HAP-1 (cell line): ENCODE measurements at regions not wholly inside any gene's neighbourhood (a gene's known extent, or its start where the extent isn't known, plus 50 kb on each side); places are given as distances from the start of the nearest gene placed in this dataset.
A peak's percentile ranks its signal among the peaks of the same experiment; 100 is the strongest.

Experiments used
- DNase-seq, 2 experiments: peaks; one replicate each; pipeline ENCODE4 v3.0.0-alpha.2; 2016 to 2020; ENCODE audit warnings: low spot score in 2 of 2
- H3K27me3 ChIP-seq: fragments of 250-450 bp; sonication (Bioruptor Pico); 2 replicates; pipeline ENCODE4 v1.5.1; 2020; ENCODE audit warnings: low read depth, mild to moderate bottlenecking, moderate library complexity
- H3K36me3 ChIP-seq: fragments of 250-450 bp; sonication (Bioruptor Pico); replicated peaks from 2 replicates; pipeline ENCODE4 v1.5.1; 2020; ENCODE audit warnings: mild to moderate bottlenecking
- H3K4me1 ChIP-seq: fragments of 250-450 bp; sonication (Bioruptor Pico); 2 replicates; pipeline ENCODE4 v1.5.1; 2020; ENCODE audit warnings: mild to moderate bottlenecking
- H3K4me3 ChIP-seq: fragments of 250-450 bp; sonication (Bioruptor Pico); 2 replicates; pipeline ENCODE4 v1.5.1; 2020; ENCODE audit warnings: mild to moderate bottlenecking, moderate library complexity
- H3K9me3 ChIP-seq: fragments of 250-450 bp; sonication (Bioruptor Pico); 2 replicates; pipeline ENCODE4 v1.5.1; 2020; ENCODE audit warnings: mild to moderate bottlenecking, moderate library complexity
- in situ Hi-C: fragments of 300-500 bp; cut with MboI; formaldehyde crosslinking; loops from 3 replicates; pipeline ENCODE4 v1.14.3; 2020; ENCODE audit warnings: low sequenced_read_pairs, inconsistent platforms, mixed read lengths

- no peaks in the 10 kb centered on the region for H3K9me3 ChIP-seq
- no peak overlapping the region for H3K4me3 ChIP-seq
- in situ Hi-C loops = no loop called here
- no peaks in the 10 kb centered on the region for H3K36me3 ChIP-seq
- H3K27me3 ChIP-seq = peaks cover 32% of the 10 kb centered on the region
- H3K4me1 ChIP-seq = no peaks in the 10 kb centered on the region
- DNase-seq = no peak
Observed at GRCh38 chr9:99282406-99282805, 60.3 kb downstream of the SEC61B start.

DNA sequence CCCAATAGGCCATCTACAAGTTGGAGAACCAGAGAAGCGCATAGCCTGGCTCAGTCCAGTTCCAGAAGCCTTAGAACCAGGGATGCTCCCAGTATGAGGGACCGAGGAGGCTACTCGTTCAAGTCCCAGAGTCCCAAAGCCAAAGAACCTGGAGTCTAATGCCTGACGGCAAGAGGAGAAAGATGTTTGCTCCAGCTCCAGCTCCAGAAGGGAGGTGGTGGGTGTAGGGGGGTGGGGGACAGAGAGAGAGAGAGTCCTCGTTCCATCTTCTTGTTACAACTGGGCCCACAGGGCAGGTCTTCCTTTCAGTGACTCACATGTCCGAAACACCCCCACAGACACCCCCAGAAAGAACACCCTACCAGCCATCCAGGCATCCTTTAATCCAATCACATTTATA, 63.9 kb downstream of the SEC61B start:
- in situ Hi-C loops = no loop called here

DNA sequence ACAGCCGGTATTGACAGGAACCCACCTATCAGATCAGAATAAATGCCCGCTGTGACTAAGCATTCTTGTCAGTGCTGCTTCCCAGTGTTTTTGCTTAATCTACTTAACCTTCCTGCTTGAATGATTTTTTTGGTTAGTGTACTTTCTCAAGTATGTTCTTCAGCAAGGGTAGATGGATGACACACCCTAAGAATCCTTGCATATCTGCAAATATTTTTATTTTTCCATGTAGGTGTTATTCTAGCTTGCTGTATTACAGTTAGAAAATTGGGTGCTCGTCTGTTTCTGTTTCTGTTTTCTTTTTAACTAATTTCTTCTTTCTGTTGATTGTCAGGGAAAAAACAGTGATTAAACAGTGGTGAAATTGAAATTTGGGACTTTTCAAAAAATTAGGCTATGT, 64.5 kb downstream of the SEC61B start:
- no peaks in the 10 kb centered on the region for H3K9me3 ChIP-seq
- no peaks in the 10 kb centered on the region for H3K36me3 ChIP-seq
- peaks cover 29% of the 10 kb centered on the region for H3K27me3 ChIP-seq
- in situ Hi-C loops = no loop called here
- H3K4me1 ChIP-seq = no peaks in the 10 kb centered on the region
- DNase-seq = no peak
- H3K4me3 ChIP-seq = no peak overlapping the region

More for the DNA sequence above, 63.9 kb downstream of the SEC61B start:
- H3K4me3 ChIP-seq = no peak overlapping the region
- DNase-seq = no peak
- H3K36me3 ChIP-seq = no peaks in the 10 kb centered on the region
- no peaks in the 10 kb centered on the region for H3K9me3 ChIP-seq
- peaks cover 29% of the 10 kb centered on the region for H3K27me3 ChIP-seq
- H3K4me1 ChIP-seq = no peaks in the 10 kb centered on the region

GRCh38 chr9:99287641-99288040, 65.6 kb downstream of the SEC61B start:
- in situ Hi-C loops = no loop called here
- Histone ChIP-seq H3K36me3 (no peaks in the 10 kb centered on the region), H3K27me3 (peaks cover 26% of the 10 kb centered on the region), H3K4me3 (no peak overlapping the region), H3K4me1 (no peaks in the 10 kb centered on the region), H3K9me3 (no peaks in the 10 kb centered on the region)
- DNase-seq = no peak

DNA sequence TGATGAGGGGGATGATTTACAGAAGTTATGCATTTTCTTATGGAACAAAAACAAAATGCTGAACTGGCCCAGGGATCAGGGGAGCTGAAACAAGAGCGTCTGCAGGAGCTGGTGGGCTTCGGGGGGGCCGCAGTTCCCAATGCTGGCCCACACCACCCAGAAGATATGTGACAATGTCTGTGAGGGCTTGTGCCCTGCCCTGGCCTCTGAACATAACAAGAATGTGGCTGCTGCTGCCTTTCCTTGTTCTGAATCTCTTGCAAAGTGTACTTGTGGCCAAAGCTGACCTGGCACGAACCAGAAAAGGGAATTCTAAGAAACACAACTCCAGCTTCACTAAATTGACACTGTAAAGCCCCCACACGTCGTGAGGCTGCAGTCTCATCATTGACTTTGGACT, 66.7 kb downstream of the SEC61B start:
- H3K4me3 ChIP-seq = no peak overlapping the region
- H3K4me1 ChIP-seq = no peaks in the 10 kb centered on the region
- H3K9me3 ChIP-seq = no peaks in the 10 kb centered on the region
- H3K27me3 ChIP-seq = peaks cover 24% of the 10 kb centered on the region
- DNase-seq = no peak
- in situ Hi-C loops = no loop called here
- no peaks in the 10 kb centered on the region for H3K36me3 ChIP-seq

- DNase-seq = no peak
- no peaks in the 10 kb centered on the region for H3K9me3 ChIP-seq
- no peaks in the 10 kb centered on the region for H3K36me3 ChIP-seq
- H3K4me3 ChIP-seq = no peak overlapping the region
- in situ Hi-C loops = no loop called here
- peaks cover 4% of the 10 kb centered on the region; the same call in 1 of the 2 replicates for H3K27me3 ChIP-seq
- no peaks in the 10 kb centered on the region for H3K4me1 ChIP-seq
Observed at GRCh38 chr9:99294850-99295461, 72.9 kb downstream of the SEC61B start.

GRCh38 chr9:99296291-99296951, 74.3 kb downstream of the SEC61B start:
- Histone ChIP-seq H3K36me3 (no peaks in the 10 kb centered on the region), H3K9me3 (no peaks in the 10 kb centered on the region), H3K4me3 (no peak overlapping the region), H3K27me3 (peaks cover 4% of the 10 kb centered on the region; the same call in 1 of the 2 replicates), H3K4me1 (no peaks in the 10 kb centered on the region)
- in situ Hi-C loops = no loop called here
- no peak for DNase-seq

DNA sequence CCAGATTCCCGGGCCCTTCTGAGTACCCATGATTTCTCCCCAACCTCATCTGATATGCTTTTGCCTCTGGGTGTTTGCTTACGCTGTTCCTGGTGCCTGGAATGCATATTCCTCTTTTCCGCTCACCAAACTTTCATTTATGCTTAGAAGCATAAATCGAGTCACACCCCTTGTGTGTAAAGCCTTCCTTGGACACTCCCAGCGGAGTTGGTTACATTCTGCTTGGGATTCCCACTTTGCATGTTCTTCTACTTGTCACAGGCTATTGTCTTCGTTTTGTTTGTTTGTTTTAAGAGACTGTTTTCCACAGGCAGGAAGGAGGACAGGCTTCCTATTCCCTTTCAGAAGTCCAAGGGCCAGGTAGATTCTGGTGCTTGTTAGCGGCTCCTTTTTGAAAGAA, 76.5 kb downstream of the SEC61B start:
- Histone ChIP-seq H3K36me3 (no peaks in the 10 kb centered on the region), H3K9me3 (no peaks in the 10 kb centered on the region), H3K27me3 (no peaks in the 10 kb centered on the region), H3K4me1 (no peaks in the 10 kb centered on the region), H3K4me3 (no peak overlapping the region)
- no peak for DNase-seq
- in situ Hi-C loops = no loop called here

DNA sequence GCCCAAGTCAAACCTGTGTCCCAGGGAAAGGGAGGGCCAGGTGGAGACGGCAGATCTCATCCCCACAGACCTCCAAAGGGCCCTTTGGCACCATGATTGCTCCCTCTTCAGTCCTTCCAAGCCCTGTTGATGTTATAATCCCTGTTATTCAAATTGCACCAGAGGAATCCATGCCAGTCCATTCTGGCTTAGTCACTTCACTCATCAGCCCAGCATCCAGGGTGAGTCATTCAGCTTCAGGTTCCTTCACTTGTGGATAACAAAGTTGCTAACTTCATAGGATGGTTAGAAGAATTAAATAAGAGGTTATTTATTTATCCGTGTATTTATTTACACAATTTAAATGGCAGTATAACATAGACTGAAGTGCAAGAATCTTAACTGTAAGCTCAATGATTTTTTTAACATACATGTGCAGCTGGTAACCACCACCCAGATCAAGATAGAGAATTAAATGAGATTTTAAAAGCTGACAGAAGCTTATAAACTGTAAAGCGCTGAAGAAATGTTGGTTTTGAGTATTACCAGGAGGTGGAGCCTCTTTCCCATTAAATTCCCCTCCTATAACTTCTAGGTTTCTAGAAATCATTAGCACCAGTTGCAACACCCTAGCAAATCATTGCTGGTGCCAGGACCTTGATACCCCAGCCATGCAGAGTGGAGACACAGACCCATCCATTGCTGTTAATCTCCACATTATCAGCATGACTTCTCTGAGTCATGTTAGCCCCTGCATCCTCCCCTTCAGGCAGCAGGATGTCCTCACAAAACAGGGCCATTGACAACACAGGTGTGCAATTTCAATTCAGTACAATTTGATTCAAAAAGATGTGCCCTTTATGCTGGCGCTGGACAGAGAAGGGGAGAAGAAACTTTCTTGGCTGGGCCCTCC, 77.4 kb downstream of the SEC61B start:
- Histone ChIP-seq H3K36me3 (no peaks in the 10 kb centered on the region), H3K9me3 (no peaks in the 10 kb centered on the region), H3K27me3 (no peaks in the 10 kb centered on the region), H3K4me3 (no peak overlapping the region), H3K4me1 (no peaks in the 10 kb centered on the region)
- DNase-seq = no peak
- in situ Hi-C loops = no loop called here

- H3K4me1 ChIP-seq = no peaks in the 10 kb centered on the region
- H3K4me3 ChIP-seq = no peak overlapping the region
- H3K9me3 ChIP-seq = 0 out of 2 replicates have a peak, but pooled peaks cover 2% of the 10 kb centered on the region
- in situ Hi-C loops = no loop called here
- H3K27me3 ChIP-seq = no peaks in the 10 kb centered on the region
- no peak for DNase-seq
- H3K36me3 ChIP-seq = no peaks in the 10 kb centered on the region
Observed at GRCh38 chr9:99300103-99300439, 78.0 kb downstream of the SEC61B start.

DNA sequence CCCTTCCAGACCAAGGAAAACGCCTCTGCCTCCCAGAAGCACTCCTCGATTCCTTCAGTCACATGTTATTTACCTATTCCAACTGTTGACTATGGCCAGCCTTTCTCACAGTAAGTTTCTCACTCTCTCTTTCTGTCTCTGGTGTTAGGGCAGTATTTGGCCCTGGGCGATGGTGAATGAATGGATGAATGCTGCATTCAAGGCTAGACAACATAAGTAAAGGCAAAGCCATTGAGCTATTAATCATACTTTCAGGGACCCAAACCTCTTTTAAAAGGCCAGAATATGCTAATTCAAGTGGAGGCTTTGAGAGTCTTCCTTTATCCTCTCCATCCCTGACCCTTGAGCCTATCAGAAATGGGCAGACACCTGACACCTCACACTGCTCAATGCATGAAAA, 78.5 kb downstream of the SEC61B start:
- H3K36me3 ChIP-seq = no peaks in the 10 kb centered on the region
- DNase-seq = peak; percentile 53 to 60
- no peaks in the 10 kb centered on the region for H3K27me3 ChIP-seq
- in situ Hi-C loops = no loop called here
- H3K4me3 ChIP-seq = no peak overlapping the region
- H3K4me1 ChIP-seq = no peaks in the 10 kb centered on the region
- 0 out of 2 replicates have a peak, but pooled peaks cover 2% of the 10 kb centered on the region for H3K9me3 ChIP-seq

DNA sequence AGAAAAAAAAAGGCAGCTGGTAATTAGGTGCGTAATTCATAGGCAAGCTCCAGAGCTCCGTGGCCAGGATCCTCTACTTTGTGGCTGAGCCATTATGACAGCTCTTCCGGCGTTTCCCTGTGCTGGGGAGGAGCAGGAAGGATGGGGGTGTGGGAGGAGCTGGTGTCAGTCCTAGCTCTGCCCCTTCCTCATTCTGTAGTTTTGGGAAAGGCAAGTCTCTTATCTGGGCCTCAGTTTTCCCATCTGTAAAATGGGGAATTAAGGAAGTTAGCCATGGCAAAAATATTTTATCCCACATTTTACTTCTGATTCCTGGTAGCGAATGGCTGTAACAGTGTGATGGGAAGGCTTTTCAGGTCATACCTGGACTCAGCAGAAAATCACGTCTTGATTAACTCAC, 81.1 kb downstream of the SEC61B start:
- H3K9me3 ChIP-seq = 0 out of 2 replicates have a peak, but pooled peaks cover 2% of the 10 kb centered on the region
- H3K4me3 ChIP-seq = no peak overlapping the region
- no peak for DNase-seq
- H3K36me3 ChIP-seq = no peaks in the 10 kb centered on the region
- no peaks in the 10 kb centered on the region for H3K4me1 ChIP-seq
- in situ Hi-C loops = no loop called here
- H3K27me3 ChIP-seq = no peaks in the 10 kb centered on the region

DNA sequence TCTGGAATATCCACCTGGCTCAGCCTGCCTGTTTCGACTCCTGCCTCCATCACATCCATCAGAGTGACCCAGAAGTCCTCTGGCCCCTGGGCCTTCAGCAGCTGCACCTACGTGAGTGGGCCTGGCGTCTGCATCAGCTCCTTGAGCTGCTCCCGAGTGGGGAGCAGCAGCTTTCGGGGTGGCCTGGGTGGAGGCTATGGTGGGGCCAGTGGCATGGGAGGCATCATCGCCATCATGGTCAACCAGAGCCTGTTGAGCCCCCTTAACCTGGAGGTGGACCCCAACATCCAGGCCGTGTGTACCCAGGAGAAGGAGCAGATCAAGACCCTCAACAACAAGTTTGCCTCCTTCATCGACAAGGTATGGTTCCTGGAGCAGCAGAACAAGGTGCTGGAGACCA, 83.0 kb downstream of the SEC61B start:
- H3K27me3 ChIP-seq = no peaks in the 10 kb centered on the region
- no peaks in the 10 kb centered on the region for H3K36me3 ChIP-seq
- H3K4me3 ChIP-seq = no peak overlapping the region
- in situ Hi-C loops = no loop called here
- no peaks in the 10 kb centered on the region for H3K4me1 ChIP-seq
- DNase-seq = no peak
- H3K9me3 ChIP-seq = 0 out of 2 replicates have a peak, but pooled peaks cover 2% of the 10 kb centered on the region
